NCI-H128 (cell line): ENCODE measurements at regions not wholly inside any gene's neighbourhood (a gene's known extent, or its start where the extent isn't known, plus 50 kb on each side); places are given as distances from the start of the nearest gene placed in this dataset.
"Not testable (repeated sequence)": the region's sequence is repeated elsewhere in the genome, so short reads cannot be mapped to it uniquely, and the experiment has no call there.

Source experiments
- DNase-seq: peaks from one replicate; lab custom pipeline; 2025; ENCODE audit not compliant: unreplicated experiment; lab: John Stamatoyannopoulos, UW

GRCh38 chr18:1784113-1784512, 787.2 kb downstream of the METTL4 start:
- DNase-seq, result no peak

DNA sequence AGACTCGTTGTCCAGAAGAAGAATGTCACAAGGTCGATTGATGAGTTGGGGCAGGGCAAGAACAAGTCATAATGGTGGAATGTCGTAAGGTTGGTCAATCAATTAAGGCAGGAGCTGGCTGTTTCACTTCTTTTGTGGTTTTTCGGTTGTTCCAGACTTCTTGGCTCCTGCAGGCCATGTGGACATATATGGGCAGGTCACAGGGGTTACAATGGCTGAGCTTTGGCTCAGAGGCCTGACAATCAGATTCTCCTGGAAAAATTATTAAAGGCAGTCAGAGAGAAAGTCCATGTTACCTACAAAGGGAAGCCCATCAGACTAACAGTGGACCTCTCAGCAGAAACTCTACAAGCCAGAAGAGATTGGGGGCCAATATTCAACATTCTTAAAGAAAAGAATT, 785.3 kb downstream of the METTL4 start:
- not testable (repeated sequence) for DNase-seq

DNA sequence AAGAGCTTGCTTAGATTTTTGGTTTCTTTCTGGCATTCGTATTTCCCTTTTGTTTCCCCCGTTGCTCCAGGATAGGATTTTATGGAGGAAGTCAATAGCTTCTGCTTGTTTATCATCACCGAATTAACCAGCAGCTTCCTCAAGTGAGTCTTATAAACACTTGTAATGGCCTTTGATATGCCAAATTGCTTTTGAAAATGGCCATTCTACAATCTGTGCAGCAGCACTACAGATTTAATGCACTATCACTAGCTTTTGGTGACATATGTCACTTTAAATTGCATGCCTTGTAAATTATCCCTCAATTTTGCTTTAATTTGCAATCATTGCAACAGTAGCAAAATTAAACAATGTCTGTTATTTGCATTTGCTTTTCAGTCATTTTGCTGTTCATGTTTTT, 774.7 kb downstream of the METTL4 start:
- no peak for DNase-seq

DNA sequence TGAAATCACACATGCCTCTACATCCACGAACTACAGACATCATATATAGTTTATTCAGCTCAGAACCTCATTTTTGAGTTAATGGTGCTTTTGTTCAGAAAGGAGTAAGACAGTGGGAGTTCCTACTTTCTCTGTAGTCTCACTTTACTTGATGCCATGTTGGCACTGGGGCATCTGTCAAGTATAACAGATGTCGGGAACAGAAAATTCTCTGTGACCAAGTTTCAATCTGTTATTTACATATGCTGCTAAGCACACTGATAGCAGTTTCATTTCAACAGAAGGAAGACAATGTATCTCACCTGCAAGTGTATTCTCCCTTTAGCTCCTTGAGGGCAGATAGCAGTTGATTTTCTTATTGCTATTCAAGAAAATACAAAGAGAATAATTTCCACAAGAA, 774.1 kb downstream of the METTL4 start:
- no peak for DNase-seq

GRCh38 chr18:1805521-1805920, 765.8 kb downstream of the METTL4 start:
- DNase-seq, result no peak

DNA sequence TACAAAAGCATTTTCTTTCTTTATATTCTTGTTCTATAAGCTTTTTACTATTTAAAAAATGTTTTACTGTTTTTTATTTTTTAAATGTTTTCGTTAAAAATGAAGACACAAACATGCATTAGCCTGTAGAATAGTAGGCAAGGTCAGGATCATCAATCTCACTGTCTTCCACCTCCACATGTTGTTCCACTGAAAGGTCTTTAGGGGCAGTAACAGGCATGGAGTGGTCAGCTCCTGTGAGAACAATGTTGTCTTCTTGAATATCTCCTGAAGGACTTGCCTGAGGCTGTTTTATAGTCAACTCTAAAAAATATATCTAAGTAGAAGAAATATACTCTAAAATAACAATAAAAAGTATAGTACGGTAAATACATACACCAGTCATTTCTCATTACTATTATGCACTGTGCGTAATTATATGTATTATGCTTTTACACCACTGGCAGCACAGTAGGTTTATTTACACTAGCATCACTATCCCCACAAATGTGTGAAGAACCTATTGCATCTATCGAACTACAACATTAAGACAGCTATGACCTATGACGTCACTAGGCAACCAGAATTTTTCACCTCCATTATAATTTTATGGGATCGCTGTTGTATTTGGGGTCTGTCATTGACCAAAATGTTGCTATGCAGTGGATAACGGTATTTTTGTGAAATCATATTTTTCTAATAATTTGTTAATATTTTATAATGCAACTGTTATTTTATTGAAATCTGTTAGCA, 764.3 kb downstream of the METTL4 start:
- DNase-seq, result no peak

- DNase-seq, result no peak
Measured at GRCh38 chr18:1811282-1811681, 760.0 kb downstream of the METTL4 start.

GRCh38 chr18:1825296-1825695, 746.0 kb downstream of the METTL4 start:
- no peak for DNase-seq

DNA sequence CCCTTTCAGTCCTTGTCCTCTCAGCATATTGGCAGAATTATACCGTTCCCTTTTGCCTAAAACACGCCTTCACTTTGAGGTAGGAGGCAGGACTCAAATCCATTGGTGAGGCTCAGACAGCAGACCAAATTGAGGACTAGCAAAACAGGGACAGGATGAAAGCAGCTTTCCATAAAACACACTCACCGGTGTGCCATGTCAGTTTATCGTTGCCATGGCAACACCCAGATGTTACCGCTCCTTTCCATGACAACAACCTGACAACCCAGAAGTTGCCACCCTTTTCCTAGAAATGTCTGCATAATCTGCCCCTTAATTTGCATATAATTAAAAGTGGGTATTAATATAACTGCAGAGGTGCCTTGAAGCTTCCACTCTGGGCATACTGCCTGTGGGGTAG, 730.4 kb downstream of the METTL4 start:
- DNase-seq, result no peak

DNA sequence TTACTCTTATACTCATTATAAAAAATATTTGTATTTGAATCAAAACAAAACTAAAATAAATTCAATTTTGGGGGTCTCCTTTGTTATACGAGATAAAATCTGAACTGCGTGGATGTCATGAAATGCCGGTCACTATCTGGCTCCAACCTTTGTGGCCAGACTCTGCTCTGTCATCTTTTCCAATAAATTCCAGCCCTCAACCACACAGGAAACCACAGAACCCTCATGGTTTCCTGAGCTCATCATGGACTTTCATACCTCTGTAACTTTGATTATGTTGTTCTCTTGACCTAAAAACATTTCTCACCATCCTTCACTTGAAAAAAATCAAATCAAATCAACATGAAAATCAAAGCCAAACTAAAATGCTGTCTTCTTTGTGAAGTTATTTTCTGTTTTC, 724.7 kb downstream of the METTL4 start:
- DNase-seq, result no peak

DNA sequence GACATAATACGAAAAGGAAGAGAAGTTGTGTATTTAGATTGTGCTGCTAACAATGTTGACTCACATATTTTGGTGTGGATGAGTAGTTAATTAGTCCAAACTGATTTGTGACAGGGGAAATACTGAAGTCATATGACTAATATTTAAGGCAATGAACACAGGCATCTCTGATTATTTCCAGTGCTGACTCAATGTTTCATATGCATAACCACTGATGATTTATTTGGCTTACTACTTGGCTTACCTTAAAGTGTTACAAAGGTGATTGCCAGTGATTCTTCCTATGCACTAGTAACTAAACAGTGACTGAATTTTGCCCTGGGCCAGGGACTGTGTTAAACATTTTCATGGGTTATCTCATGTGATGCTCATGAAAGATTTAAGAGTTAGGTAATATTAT, 722.6 kb downstream of the METTL4 start:
- DNase-seq, result no peak

DNA sequence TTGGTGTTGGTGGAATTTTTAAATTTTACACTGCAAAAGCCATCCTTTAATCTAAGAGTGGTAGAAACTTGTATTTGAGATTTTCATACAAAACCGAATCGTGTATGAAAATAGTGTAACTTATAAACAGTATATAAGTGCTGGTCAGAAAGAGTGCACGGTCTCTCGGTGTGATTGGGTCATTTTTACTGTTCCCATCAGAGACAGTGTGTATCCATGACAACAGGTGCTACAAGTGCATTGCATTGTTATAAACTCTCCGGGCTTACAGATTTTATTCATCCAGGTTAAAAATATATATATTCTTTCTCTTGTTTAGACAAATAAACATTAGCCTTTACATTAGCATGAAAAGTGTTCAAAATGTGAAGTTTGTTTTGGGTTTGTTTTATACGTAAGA, 721.9 kb downstream of the METTL4 start:
- no peak for DNase-seq

- DNase-seq, result not testable (repeated sequence)
Measured at GRCh38 chr18:1857281-1857680, 714.0 kb downstream of the METTL4 start.

DNA sequence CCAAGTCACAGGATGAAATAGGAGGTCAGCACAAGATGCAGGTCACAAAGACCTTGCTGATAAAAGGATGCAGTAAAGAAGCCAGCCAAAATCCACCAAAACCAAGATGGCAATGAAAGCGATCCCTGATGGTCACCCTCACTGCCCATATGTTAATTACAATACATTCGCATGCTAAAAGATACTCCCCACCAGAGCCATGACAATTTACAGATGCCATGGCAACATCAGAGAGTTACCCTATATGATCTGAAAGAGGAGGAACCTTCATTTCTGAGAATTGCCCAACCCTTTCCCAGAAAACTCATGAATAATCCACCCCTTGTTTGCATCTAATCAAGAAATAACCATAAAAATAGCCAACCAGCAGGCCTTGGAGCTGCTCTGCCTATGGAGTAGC, 709.8 kb downstream of the METTL4 start:
- DNase-seq, result no peak

- DNase-seq, result no peak
Measured at GRCh38 chr18:1865869-1866268, 705.4 kb downstream of the METTL4 start.

GRCh38 chr18:1872274-1872673, 699.0 kb downstream of the METTL4 start:
- no peak for DNase-seq

- DNase-seq, result no peak
Measured at GRCh38 chr18:1875219-1875618, 696.1 kb downstream of the METTL4 start.

- DNase-seq, result no peak
Measured at GRCh38 chr18:1884623-1885022, 686.7 kb downstream of the METTL4 start.

DNA sequence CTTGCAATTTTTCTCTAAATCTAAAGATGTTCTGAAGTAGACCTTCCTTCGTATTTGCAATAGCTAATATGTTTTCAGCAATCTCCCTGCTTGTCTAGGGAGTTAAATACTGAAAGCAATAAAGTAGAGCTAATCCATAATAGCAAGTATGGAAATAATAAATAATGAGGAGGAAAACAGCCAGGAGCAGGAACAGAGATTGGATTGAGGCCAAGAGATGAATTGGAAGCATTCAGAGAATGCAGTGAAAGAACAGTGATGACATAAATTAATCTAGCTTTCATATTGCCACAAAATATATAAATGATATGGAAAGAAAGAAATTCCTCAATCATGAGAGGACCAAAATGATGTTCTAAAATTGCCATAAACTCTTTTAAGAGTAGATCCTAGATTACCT, 679.7 kb downstream of the METTL4 start:
- no peak for DNase-seq

GRCh38 chr18:1892191-1892590, 679.1 kb downstream of the METTL4 start:
- no peak for DNase-seq

GRCh38 chr18:1895456-1896185, 675.7 kb downstream of the METTL4 start:
- no peak for DNase-seq

- DNase-seq, result no peak
Measured at GRCh38 chr18:1906421-1906820, 664.9 kb downstream of the METTL4 start.
